ENCODE measurements at regions not wholly inside any gene's neighbourhood (a gene's known extent, or its start where the extent isn't known, plus 50 kb on each side); places are given as distances from the start of the nearest gene placed in this dataset.

DNA sequence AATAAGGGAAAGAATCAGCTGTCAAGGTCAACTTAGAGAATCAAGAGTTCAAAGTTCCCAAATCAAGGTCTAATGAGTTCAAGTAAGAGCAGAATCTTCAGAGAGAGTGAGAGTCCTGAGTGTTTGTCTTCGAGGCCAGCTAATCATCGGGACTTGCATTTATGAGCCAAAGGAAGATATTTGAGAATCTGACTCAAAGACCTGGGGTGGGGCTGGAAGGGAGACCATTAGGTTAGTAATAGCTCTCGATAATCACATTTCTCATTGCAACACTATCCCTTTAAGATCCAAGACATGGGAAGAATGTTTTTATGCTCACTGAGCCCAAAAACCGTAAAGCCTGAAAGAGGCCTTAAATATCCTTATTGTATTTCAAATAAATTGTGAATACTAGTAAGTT, 72.0 kb upstream of the FSHR start:
- TF ChIP-seq POLR2AphosphoS5 (IDR thresholded peaks at IDR 0.05; ENCODE audit: low read depth, low read length): no peak
- no peak for TF ChIP-seq POLR2A (IDR thresholded peaks at IDR 0.05; ENCODE audit: low read depth, low read length)

Measured in GM12892 (cell line).